ENCODE measurements at regions not wholly inside any gene's neighbourhood (a gene's known extent, or its start where the extent isn't known, plus 50 kb on each side); places are given as distances from the start of the nearest gene placed in this dataset.
A peak's percentile ranks its signal among the peaks of the same experiment; 100 is the strongest.

DNA sequence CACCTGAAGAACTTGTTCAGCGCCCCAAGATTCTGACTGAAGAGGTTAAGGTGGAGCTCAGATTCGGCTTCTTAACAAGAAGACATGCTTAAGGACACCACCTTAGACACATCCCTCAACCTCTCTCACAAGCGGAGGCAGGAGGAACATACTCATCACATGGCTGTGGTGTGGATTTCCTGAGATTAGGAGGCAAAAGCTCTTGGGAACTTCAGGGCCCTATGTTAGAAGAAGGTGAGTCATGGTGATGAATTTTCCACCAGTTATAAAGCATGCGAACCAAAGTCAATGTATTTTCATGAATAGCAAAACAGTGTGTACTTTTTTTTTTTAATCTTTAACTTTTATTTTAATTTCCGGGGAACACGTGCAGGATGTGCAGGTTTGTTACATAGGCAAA, 212.2 kb upstream of the SUCLG2 start:
- DNase-seq (ENCODE audit: low read depth): no peak

DNA sequence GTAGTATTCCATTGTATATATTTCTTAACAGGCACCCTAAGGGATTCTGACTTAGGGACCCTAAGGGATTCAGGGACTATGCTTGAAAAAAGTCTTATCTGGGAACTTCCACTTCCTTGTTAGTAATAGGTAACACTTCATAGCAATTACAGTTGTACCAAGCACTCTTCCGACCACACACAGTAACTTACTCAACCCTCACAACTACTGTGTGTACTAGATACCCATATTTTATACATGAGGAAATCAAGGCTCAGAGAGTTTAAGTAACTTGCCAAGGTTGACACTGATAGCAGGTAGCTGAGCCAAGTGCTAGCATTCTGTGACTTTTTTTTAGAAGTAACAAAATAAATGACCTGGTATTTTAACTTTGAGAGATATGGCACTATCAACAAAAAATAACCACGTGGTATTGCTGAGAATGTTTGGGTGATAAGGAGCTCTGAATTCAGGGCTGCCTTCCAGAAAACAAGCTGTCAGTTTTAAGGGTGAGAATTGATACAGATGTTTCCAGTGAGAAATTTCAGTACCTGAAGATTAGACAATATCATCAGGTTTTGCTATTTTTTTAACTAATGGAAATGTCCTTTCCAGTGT, 210.3 kb upstream of the SUCLG2 start:
- no peak for DNase-seq (ENCODE audit: low read depth)

DNA sequence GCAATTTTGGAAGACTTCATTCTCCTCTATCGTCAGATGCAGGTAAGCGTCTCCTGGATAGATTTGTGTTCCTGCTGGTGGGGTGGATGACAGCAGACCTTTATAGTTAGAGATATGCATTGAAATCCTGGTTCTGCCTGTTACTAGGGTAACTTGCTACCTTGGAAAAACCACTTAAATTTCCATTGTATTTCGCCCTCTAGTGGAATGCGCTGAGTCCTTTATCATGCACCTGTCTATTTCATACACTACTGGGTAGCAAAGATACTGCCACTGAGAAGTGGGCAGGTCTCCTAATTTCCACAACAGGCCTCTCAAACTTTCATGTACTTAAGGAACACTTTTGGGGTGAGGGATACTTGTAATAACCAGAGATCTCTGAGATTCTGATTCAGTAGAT, 209.5 kb upstream of the SUCLG2 start:
- no peak for DNase-seq (ENCODE audit: low read depth)

DNA sequence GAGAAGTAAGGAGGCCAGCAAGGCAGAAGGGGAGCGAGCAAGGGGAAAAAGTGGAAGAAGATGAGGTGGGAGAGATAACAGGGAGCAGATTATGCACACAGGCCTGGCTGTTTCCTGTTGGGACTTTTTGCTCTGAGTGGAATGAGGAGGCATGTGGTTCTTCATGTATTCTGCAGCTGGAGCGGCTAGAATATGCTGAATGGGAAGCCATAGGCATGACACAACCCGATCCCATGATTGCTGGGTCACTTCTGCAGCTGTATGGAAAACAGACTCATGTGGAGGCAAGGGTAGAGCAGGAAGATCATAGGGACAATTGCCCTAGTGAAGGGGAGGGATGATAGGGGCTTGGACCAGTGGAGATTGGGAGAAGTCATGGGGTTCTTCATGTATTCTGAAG, 206.0 kb upstream of the SUCLG2 start:
- DNase-seq (ENCODE audit: low read depth): no peak

DNA sequence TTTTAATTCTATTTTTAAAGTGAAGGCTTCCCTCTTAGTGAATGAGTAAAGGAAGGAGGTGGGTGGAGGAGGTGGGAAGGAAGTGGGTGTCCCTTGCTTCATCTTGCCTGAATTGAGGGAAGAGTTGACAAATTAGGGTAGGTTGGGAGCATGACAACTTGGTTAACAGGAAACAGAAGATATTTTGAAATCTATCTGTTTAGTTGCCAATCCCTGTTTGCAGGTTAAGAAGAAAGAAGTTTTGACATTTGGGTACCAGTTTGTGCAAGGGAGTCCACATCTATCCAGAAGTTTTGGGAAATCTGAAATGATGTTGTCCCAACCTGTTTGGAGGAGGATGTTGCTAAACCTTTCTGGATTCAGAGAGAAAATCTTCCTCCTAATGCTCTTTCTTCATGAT, 204.1 kb upstream of the SUCLG2 start:
- no peak for DNase-seq (ENCODE audit: low read depth)

DNA sequence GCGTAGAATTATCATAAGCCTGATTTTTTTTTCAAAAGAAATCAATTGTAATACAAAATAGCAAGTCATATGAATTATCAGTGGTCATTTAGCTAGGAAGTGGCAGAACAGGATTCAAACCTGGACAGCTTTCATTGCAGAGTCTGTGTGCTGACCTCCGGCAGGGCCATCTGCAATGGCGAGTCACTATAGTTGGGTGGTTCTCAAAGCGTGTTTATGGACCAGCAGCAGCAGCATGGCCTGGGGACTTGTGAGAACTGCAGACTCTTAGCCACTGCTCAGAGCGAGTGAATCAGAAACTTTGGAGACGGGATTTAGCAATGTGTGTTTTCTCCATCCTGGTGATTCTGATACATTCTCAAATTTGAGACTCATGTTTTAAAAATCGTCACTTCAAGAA, 202.3 kb upstream of the SUCLG2 start:
- no peak for DNase-seq (ENCODE audit: low read depth)

DNA sequence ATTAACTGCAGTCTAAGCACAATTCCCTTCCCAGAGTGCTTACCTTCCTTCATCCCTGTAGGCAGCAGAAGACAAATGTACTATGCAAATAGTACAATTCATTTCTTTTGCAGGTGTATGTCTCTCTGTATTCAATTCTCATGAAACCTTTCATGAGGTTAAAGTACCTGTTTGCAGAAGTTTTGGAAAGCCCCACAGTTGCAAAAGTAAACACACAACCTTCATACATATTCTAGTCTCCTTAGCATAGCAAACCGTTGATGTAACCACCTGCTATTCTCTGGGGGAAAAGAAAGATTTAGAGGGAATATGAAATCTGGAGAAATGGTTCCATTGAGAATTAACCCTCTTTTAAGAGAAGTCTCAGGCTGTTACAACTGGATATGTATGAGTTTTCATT, 200.3 kb upstream of the SUCLG2 start:
- no peak for DNase-seq (ENCODE audit: low read depth)

DNA sequence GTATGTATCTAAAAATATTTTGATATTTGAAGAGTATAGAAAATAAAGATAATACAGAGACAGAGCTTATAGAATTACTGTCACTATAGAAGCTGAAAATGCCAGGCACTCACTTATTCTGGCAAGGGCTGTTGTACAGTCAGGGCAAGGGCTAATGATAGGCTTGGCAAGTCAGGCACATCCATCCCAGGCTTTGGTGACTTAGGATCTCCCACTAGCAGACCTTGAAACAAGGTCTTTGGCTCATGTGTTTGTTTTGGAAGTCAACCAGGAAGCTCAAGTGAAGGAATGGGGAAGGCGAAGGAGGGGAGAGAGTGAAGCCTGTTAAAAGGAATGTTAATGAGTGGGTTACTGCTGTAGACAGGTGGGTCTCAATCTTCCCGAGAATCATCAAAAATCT, 199.1 kb upstream of the SUCLG2 start:
- DNase-seq (ENCODE audit: low read depth): no peak

DNA sequence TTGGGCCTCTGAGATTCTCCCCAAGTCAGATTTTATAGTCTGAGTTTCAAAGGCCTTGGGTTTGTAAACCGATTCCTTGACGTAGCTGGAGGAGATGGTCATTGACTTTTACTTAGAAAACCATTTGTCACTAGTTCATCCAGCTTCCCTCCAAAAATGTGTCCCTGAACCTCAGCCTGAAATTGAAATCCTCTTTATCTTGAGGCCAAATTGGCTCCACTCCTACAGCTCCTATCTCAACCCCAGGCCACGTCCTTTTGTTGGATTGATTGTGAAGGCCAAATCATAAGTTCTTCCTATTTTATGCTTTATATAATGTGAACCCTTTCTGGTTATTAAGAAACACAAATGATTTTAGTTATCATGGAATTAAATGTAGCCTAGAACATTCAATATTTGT, 193.9 kb upstream of the SUCLG2 start:
- DNase-seq (ENCODE audit: low read depth): no peak

DNA sequence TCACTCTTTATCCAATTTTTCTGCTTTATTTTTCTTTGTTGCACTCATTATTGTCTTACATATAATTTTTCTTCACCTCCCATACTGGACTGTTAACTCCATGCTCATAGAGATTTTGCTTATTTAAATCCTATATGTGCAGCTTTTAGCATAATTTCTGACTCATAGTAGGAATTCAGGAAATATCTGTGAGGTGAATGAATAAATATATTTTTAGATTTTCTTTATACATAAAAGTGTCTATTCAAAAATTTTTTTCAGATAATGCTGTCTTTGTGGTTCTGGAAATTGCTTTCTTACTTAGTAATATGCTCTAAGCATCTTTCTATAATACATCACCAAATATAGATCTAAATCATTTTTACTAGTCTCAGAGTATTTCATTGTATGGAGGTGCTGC, 191.8 kb upstream of the SUCLG2 start:
- no peak for DNase-seq (ENCODE audit: low read depth)

DNA sequence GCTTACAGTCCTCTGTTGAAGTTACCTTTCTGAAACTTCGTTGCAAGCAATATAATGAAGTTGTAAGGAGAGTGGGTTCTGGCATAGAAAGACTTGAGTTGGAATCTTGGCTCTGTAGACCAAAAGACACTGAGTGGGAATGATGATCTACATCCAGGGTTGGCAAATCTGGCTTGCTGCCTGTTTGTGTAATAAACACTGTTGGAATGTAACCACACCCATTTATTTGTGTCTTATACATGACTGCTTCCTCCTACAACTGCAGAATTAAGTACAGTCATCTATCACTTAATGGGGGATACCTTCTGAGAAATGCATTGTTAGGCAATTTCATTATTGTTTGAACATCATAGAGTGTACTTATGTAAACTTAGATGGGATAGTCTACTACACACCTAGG, 178.4 kb upstream of the SUCLG2 start:
- no peak for DNase-seq (ENCODE audit: low read depth)

DNA sequence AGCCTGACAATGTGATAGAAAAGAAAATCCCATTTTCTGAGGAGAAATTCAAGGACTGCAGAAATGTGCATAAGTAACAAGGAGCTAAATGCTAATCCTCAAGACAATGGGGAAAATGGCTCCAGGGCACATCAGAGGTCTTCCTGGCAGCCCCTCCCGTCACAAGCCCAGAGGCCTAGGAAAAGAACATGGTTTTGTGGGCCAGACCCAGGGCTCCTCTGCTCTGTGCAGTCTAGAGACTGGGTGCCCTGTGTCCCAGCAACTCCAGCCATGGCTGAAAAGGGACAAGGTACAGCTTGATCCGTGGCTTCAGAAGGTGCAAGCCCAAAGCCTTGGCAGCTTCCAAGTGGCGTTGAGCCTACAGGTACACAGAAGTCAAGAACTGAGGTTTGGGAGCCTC, 176.8 kb upstream of the SUCLG2 start:
- DNase-seq (ENCODE audit: low read depth): no peak

DNA sequence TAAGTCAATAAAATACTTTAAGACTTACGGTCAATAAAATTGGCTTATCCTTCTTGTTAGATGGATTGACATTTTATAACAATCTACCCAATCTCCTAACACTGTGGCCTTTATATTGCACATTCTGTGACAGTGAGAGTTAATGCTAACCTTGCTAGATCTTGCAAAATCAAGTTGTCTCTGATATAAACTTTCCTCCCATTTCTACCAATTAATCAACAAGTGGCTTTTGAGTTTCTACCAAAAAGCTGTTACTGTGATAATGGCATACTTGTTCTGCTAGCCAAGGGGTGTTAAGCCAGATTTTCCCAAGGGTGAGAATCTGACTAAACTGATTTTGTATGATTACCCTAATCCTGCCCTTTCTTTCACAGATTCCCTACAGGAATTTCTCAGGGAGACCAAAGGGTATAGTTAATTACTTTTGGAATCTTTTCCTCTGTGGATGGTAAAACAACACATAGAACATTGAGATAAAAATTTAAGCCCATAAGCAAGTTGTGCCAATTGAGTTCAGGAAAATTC, 174.1 kb upstream of the SUCLG2 start:
- no peak for DNase-seq (ENCODE audit: low read depth)

DNA sequence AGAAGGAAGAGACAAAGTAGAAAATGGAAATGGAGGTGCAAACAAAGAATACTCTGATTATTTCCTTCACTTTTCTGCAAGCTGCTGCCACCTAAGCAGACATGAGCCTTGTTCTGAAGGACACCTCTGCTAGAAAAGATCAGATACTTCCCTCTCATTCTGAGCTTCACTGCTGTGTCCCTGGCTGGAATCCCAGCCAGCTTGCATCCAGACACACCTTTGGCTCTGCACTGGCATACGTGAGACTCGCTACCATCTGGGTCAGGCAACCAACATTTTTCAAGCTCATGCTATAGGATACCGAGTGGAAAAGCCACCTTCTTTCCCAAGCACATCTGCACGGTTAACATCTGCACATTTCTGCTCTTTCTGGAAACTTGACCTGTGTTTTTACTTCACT, 166.7 kb upstream of the SUCLG2 start:
- DNase-seq (ENCODE audit: low read depth): no peak

DNA sequence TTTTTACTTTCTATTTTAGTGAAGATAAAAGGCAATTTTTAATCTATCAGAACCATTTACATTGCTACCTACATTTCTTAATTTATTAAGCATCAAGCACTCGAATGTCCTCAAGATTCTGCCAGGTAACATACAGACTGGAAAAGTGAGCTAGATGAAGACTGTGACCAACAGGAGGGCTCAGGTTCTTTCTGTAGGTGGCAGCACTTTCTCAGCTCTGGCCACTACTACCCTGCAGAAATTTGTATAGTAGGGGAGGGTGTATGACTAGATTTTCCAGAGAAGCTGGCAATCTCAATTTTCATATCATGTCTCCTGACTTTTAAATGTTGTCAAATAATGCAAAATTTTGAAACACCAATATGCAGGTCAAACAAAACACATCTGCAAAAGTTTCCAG, 165.0 kb upstream of the SUCLG2 start:
- DNase-seq (ENCODE audit: low read depth): no peak

DNA sequence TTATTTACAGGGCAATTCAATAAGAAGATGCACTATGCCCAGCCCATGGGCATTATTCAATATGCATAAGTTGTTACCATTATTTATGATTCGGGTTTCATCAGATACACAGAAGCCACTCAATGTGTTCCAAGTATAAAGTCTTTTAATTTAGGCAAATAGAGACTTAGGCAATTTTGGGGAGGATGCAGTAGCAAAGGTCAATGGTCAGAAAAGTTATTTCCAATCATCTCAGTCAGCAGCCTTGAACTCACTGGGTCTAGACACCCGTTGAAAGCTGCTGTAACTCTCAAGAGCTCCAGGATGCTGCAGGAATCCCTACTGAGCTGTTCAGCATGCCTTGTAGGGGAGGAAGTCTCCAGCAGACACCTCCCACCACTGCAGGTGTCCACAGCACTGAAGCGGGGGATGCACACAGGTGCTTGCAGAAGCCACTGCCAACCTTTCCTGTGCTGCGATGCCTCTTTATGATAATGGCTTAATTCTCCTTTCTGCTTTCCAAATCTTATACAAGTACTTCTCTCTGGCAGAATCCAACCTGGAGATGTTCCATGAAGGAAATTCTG, 155.0 kb upstream of the SUCLG2 start:
- DNase-seq (ENCODE audit: low read depth): no peak

DNA sequence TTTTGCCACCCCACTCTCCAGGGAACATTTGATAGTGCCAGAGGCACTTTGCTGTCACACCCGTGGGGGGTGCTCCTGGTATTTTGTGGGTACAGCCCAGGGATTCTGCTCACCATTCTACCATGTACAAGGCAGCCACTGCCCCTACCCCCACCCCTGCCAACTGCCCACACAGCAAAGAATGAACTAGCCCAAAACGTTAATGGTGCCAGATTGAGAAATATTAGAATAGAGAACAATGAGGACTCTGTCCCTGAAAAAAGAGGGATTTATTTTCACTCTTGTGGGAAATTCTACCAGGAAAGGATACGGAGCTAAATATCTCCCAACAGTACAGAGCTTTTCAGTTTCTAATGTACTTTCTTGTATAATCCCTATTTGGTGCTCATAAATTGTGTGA, 154.5 kb upstream of the SUCLG2 start:
- DNase-seq (ENCODE audit: low read depth): no peak

DNA sequence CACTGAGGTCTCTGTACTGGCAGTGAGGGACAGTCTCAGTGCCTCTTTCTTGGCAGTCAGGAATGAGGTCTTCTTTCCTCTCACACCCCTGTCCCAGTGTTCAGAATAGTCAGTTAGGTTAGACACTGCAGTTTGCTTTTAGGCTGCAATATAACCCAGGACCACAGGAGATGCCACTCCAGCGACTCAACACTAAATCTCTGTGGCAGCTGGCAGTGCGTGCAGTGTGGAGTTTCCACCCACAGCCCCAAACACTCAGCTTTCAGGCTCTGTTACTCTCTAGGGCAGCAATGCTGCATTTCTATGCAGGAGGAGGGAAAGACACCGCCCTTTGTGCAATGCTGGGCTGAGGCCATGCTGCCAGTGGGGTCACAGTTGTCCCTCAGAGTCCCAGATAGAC, 150.2 kb upstream of the SUCLG2 start:
- DNase-seq (ENCODE audit: low read depth): no peak

DNA sequence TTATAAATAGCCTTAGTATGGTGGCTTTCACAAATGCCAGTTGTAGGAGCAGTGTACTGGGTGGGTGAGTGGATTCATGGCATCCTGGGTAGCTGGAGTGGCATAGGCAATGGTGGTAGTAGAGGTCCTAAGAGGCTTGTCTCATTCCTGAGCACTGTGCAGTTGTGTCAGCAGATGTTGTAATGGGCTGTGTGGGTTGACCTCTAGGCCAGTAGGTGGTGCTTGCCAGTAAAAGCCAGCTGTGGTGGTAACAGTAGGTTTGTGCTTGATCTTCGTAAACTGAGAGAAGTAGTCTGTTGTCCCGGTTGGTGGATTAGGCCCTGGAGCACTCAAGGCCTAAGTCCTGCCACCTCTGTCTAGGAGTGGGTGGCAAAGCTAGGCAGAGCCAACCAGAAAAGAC, 149.7 kb upstream of the SUCLG2 start:
- peak; percentile 3 for DNase-seq (ENCODE audit: low read depth)

DNA sequence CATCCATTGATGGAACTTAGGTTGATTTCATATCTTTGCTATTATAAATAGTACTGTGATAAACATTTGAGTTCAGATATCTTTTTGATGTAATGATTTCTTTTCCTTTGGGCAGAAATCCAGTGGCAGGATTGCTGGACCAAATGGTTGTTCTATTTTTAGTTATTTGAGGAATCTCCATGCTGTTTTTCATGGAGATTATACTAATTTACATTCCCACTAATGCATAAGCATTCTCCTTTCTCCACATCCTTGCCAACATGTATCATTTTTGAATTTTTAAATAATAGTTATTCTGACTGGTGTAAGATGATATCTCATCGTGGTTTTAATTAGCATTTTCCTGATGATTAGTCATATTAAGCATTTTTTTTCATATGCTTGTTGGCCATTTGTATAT, 144.0 kb upstream of the SUCLG2 start:
- DNase-seq (ENCODE audit: low read depth): no peak

DNA sequence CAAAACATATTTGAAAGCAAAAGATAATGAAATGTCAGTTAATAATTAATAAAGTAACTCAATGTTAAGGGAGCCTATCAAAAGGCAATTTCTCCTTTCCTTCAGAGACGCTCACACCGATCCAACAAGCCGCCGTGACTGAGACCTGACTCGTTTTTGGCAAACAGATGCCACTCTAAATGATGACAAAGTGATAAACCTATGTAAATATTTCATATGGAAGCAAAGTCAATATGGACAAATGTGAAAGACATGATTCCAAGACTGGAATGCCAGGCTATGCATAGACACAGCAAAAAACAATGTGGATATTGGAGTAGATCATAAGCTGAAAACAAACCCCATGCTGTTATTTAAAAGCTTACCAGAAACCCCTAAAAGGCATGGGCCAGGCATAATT, 137.2 kb upstream of the SUCLG2 start:
- no peak for DNase-seq (ENCODE audit: low read depth)

DNA sequence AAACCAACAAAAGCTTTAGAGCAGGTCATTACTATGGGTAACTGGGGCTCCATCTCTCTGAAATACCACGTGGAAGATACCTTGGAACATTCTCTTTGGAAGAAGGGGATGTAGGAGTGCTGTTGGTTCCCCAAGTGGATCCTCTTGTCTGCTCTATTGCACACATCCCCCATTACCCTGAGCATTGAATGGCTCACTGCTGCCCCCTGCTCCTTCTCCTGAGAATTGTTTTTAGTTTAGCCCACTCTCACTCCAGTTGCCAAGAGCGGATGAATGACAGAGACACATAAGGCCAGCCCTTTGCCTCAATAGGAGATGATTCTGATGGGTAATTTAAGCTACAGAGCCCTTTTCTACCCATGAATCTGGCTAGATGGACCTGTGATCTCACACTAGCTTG, 135.6 kb upstream of the SUCLG2 start:
- peak; percentile 14 for DNase-seq (ENCODE audit: low read depth)

DNA sequence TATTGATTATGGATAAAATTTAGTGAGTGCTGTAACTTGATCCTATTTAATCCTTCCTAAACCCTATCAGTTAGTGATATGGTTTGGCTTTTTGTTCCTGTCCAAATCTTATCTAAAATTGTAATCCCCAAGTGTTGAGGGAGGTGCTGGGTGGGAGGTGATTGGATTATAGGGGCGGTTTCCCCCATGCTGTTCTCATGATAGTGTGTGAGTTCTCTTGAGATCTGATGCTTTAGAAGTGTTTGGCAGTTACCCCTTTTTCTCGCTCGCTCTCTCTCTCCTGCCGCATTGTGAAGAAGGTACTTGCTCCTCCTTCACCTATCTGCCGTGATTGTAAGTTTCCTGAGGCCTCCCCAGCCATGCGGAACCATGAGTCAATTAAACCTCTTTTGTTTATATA, 134.0 kb upstream of the SUCLG2 start:
- no peak for DNase-seq (ENCODE audit: low read depth)
